ENCODE measurements at regions not wholly inside any gene's neighbourhood (a gene's known extent, or its start where the extent isn't known, plus 50 kb on each side); places are given as distances from the start of the nearest gene placed in this dataset.

DNA sequence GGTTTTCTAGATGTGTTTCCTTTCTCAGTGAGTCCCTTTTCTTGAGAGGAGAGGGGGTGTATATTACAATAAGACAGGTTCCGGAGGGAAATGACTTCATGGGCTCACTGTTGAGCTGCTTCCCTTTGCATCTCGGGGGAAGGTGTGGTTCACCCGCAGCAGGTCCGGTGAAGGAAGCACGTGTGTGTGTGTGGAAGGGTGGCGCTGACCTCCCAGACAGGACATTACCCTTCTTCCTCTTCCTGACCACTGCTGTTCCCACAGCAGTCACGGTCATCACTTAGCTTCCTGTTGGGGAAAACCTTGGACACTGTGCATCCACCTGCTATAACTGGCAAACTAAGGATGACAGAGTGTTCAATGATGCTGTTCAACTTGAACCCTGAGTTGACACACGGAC lies 83.6 kb downstream of the PLEKHG1 start:
- Histone ChIP-seq H3K27me3 (ENCODE audit: low read depth, low read length) (no peaks in the 10 kb centered on the region), H3K4me3 (ENCODE audit: low read length) (no peak overlapping the region), H3K9ac (ENCODE audit: low read length) (no peak overlapping the region), H4K20me1 (ENCODE audit: insufficient read depth, low read length) (peaks cover 72% of the 10 kb centered on the region), H3K4me1 (ENCODE audit: low read length) (peaks cover 4% of the 10 kb centered on the region; the same call in 1 of the 2 replicates), H2AFZ (ENCODE audit: low read depth, low read length) (no peak overlapping the region), H3K4me2 (ENCODE audit: low read length) (no peak overlapping the region), H3K27ac (ENCODE audit: low read length) (no peak overlapping the region), H3K79me2 (ENCODE audit: low read length) (peaks cover 39% of the 10 kb centered on the region), H3K36me3 (replicated peaks; ENCODE audit: low read depth, low read length) (no peaks in the 10 kb centered on the region), H3K9me3 (ENCODE audit: insufficient read depth, low read length) (no peaks in the 10 kb centered on the region)
- TF ChIP-seq, protein P1, sequence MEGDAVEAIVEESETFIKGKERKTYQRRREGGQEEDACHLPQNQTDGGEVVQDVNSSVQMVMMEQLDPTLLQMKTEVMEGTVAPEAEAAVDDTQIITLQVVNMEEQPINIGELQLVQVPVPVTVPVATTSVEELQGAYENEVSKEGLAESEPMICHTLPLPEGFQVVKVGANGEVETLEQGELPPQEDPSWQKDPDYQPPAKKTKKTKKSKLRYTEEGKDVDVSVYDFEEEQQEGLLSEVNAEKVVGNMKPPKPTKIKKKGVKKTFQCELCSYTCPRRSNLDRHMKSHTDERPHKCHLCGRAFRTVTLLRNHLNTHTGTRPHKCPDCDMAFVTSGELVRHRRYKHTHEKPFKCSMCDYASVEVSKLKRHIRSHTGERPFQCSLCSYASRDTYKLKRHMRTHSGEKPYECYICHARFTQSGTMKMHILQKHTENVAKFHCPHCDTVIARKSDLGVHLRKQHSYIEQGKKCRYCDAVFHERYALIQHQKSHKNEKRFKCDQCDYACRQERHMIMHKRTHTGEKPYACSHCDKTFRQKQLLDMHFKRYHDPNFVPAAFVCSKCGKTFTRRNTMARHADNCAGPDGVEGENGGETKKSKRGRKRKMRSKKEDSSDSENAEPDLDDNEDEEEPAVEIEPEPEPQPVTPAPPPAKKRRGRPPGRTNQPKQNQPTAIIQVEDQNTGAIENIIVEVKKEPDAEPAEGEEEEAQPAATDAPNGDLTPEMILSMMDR (IDR thresholded peaks at IDR 0.05; ENCODE audit: low read depth, low read length): no peak
- TF ChIP-seq EZH2phosphoT487 (IDR thresholded peaks at IDR 0.05; ENCODE audit: low read depth): no peak

DNA sequence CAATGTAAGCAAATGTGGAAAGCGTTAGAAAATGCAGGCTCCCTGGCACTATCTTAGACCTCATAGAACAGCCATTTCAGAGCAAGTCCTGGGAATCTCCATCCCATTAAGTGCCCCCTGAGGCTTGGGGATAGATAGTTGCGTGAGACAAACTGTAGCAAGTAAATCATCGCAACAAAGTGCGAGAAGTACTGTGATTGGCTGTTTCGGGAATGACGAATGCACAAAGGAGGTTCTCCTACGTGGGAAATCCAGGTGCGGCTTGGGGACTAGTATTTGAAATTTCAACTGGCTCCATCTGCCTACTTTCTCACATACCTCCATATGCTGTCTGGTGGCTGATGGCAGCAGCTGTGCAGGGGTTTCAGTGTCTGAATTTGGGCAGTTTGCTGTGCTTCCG lies 84.5 kb downstream of the PLEKHG1 start:
- Histone ChIP-seq H3K9ac (ENCODE audit: low read length) (no peak overlapping the region), H4K20me1 (ENCODE audit: insufficient read depth, low read length) (peaks cover 70% of the 10 kb centered on the region), H2AFZ (ENCODE audit: low read depth, low read length) (no peak overlapping the region), H3K79me2 (ENCODE audit: low read length) (peaks cover 46% of the 10 kb centered on the region), H3K27me3 (ENCODE audit: low read depth, low read length) (no peaks in the 10 kb centered on the region), H3K4me2 (ENCODE audit: low read length) (no peak overlapping the region), H3K9me3 (ENCODE audit: insufficient read depth, low read length) (no peaks in the 10 kb centered on the region), H3K4me1 (ENCODE audit: low read length) (peaks cover 4% of the 10 kb centered on the region; the same call in 1 of the 2 replicates), H3K4me3 (ENCODE audit: low read length) (no peak overlapping the region), H3K36me3 (replicated peaks; ENCODE audit: low read depth, low read length) (no peaks in the 10 kb centered on the region), H3K27ac (ENCODE audit: low read length) (no peak overlapping the region)
- no peak for TF ChIP-seq EZH2phosphoT487 (IDR thresholded peaks at IDR 0.05; ENCODE audit: low read depth)
- TF ChIP-seq, protein P1 (IDR thresholded peaks at IDR 0.05; ENCODE audit: low read depth, low read length): no peak

DNA sequence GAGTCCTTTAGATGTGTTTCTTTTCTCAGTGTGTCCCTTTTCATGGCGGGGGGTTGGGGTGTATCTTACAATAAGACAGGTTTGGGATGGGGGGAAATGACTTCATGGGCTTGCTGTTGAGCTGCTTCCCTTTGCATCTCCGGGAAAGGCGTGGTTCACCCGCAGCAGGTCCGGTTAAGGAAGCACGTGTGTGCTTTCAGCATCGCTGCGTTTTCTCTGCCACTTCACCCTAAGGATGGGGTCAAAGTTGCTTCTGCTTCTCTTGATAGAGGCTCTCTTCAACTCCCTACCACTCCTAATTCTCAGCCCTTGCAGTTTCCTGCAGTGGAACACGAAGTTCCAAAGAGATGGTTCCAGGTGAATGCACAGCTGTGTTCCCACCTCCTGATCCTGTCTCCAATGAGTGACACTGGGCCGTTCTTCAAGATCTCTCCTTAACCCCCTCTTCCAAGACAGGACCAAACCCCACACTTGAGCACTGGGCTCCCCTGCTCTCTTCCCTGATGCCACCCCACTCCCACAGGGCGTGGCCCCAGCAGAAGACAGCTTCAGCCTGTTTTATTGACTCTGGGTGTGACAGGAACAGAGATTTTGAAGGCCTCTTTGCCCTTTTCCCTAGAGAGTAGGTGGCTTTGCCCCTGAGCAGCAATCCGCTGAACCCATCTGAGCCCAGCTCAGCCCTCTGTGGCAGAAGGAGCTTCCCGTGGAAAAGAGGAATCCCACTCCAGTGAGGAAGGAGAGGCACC lies 85.2 kb downstream of the PLEKHG1 start:
- H3K4me2 ChIP-seq (ENCODE audit: low read length): no peak overlapping the region

DNA sequence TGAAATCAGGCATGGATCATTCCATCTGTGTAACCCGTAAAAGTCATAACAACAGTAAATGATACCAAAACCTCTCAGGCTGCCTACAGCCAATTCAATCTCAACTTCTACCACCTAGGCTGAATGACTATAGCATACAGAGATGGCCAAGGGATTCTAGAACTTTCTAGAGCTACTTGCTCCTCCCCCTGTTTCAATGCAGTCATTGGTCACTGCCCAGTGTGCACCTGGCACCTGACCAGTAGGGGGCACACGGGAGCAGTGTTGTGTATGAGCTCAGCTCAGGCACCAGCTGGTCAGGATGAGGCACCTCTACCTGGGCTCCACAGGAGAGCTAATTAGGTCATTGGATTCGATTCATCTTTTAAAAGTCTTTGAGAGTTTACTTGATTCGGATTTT lies 86.2 kb downstream of the PLEKHG1 start:
- Histone ChIP-seq H3K27me3 (ENCODE audit: low read depth, low read length) (no peaks in the 10 kb centered on the region), H3K4me3 (ENCODE audit: low read length) (no peak overlapping the region), H3K27ac (ENCODE audit: low read length) (no peak overlapping the region), H3K9me3 (ENCODE audit: insufficient read depth, low read length) (no peaks in the 10 kb centered on the region), H2AFZ (ENCODE audit: low read depth, low read length) (no peak overlapping the region), H3K4me2 (ENCODE audit: low read length) (no peak overlapping the region), H3K79me2 (ENCODE audit: low read length) (peaks cover 53% of the 10 kb centered on the region), H3K36me3 (replicated peaks; ENCODE audit: low read depth, low read length) (peaks cover 5% of the 10 kb centered on the region), H4K20me1 (ENCODE audit: insufficient read depth, low read length) (peaks cover 71% of the 10 kb centered on the region), H3K9ac (ENCODE audit: low read length) (no peak overlapping the region), H3K4me1 (ENCODE audit: low read length) (peaks cover 20% of the 10 kb centered on the region)
- TF ChIP-seq, protein P1 (IDR thresholded peaks at IDR 0.05; ENCODE audit: low read depth, low read length): peak; percentile 84
- TF ChIP-seq EZH2phosphoT487 (IDR thresholded peaks at IDR 0.05; ENCODE audit: low read depth): no peak

More for the DNA sequence above, 85.2 kb downstream of the PLEKHG1 start:
- Histone ChIP-seq H4K20me1 (ENCODE audit: insufficient read depth, low read length) (peaks cover 70% of the 10 kb centered on the region), H3K27ac (ENCODE audit: low read length) (no peak overlapping the region), H3K9ac (ENCODE audit: low read length) (no peak overlapping the region), H3K27me3 (ENCODE audit: low read depth, low read length) (no peaks in the 10 kb centered on the region), H3K4me3 (ENCODE audit: low read length) (no peak overlapping the region), H3K36me3 (replicated peaks; ENCODE audit: low read depth, low read length) (no peaks in the 10 kb centered on the region), H2AFZ (ENCODE audit: low read depth, low read length) (no peak overlapping the region), H3K9me3 (ENCODE audit: insufficient read depth, low read length) (no peaks in the 10 kb centered on the region), H3K4me1 (ENCODE audit: low read length) (peaks cover 11% of the 10 kb centered on the region), H3K79me2 (ENCODE audit: low read length) (peaks cover 48% of the 10 kb centered on the region)
- TF ChIP-seq EZH2phosphoT487 (IDR thresholded peaks at IDR 0.05; ENCODE audit: low read depth): no peak
- TF ChIP-seq, protein P1 (IDR thresholded peaks at IDR 0.05; ENCODE audit: low read depth, low read length): no peak
